Stimulated activated CD4-positive, alpha-beta T cell treated with anti-CD3 and anti-CD28 coated beads, Interleukin-4, amount 100 ng/mL, for 48 hours (primary cell): ENCODE measurements at regions not wholly inside any gene's neighbourhood (a gene's known extent, or its start where the extent isn't known, plus 50 kb on each side); places are given as distances from the start of the nearest gene placed in this dataset.

ENCODE experiments used
- DNase-seq, 2 donors: peaks; one replicate each; pipeline ENCODE4 v3.0.0-alpha.2; 2020; ENCODE audit warnings: low read depth in 2 of 2

GRCh38 chr5:148708854-148709253 lies 54.5 kb upstream of the HTR4 start:
- peak in 1 of 2 donors; percentile 10 for DNase-seq

GRCh38 chr5:148711961-148712360 lies 57.6 kb upstream of the HTR4 start:
- no peak for DNase-seq

GRCh38 chr5:148713735-148714508 lies 59.6 kb upstream of the HTR4 start:
- DNase-seq: no peak

- no peak for DNase-seq
Measured at GRCh38 chr5:148716716-148717115, 62.4 kb upstream of the HTR4 start.

- DNase-seq: no peak
Measured at GRCh38 chr5:148717668-148718067, 63.3 kb upstream of the HTR4 start.

GRCh38 chr5:148719605-148720004 lies 65.3 kb upstream of the HTR4 start:
- DNase-seq: no peak

GRCh38 chr5:148720257-148720656 lies 65.9 kb upstream of the HTR4 start:
- no peak for DNase-seq

GRCh38 chr5:148723143-148723542 lies 68.8 kb upstream of the HTR4 start:
- DNase-seq: no peak

- no peak for DNase-seq
Measured at GRCh38 chr5:148725675-148726074, 71.3 kb upstream of the HTR4 start.

GRCh38 chr5:148729182-148729581 lies 74.9 kb upstream of the HTR4 start:
- no peak for DNase-seq

GRCh38 chr5:148730270-148730669 lies 75.9 kb upstream of the HTR4 start:
- no peak for DNase-seq

GRCh38 chr5:148730942-148731898 lies 76.9 kb upstream of the HTR4 start:
- peak; percentile 32 to 54 for DNase-seq

- DNase-seq: no peak
Measured at GRCh38 chr5:148732692-148733091, 78.4 kb upstream of the HTR4 start.

GRCh38 chr5:148733601-148734438 lies 79.5 kb upstream of the HTR4 start:
- peak; percentile 65 to 66 for DNase-seq

GRCh38 chr5:148734518-148734917 lies 80.2 kb upstream of the HTR4 start:
- no peak for DNase-seq

- DNase-seq: no peak
Measured at GRCh38 chr5:148735301-148735835, 81.0 kb upstream of the HTR4 start.

GRCh38 chr5:148739023-148739422 lies 84.7 kb upstream of the HTR4 start:
- no peak for DNase-seq

GRCh38 chr5:148739524-148739923 lies 85.2 kb upstream of the HTR4 start:
- DNase-seq: no peak

GRCh38 chr5:148740079-148740858 lies 85.9 kb upstream of the HTR4 start:
- DNase-seq: no peak

- no peak for DNase-seq
Measured at GRCh38 chr5:148740966-148741742, 85.3 kb upstream of the ADRB2 start.
